ENCODE measurements at regions not wholly inside any gene's neighbourhood (a gene's known extent, or its start where the extent isn't known, plus 50 kb on each side); places are given as distances from the start of the nearest gene placed in this dataset.
A peak's percentile ranks its signal among the peaks of the same experiment; 100 is the strongest.

DNA sequence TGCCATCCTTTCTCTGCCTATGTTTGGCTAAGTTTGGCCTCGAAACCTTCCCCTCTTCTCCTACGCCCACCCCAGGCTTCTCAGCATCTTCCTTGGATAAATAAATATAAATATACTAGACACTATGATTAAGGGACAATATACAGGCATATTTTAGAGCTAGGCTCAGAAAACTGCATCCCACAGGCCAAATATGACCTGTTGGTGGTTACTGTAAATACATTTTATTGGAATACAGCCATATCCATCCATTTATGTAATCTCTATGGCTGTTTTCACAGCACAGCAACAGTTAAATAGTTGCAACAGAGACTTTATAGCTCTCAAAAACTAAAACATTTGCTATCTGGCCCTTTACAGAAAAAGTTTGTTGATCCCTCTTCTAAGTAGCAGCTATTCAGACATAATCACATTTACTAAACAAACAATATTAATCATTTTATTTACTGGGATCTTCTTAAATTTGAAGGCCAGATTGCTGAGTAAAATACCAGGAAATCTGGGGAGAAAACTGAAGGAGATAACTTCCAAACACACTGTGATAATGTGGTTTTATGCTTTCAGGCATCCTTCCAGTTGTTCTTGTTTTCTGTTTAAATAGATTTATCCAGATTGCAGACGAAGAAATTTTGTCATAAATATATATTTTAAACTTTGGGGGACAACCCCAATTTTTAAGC is 269.7 kb upstream of the THRB start:
- intact Hi-C loops (cut with micrococcal nuclease): no loop called here
- no peaks in the 10 kb centered on the region for H3K27me3 Mint-ChIP-seq
- CTCF ChIA-PET: interaction anchor here (1.0 kb wide), 1 partner anchor 274 kb away, joined by 3 read pairs; no protein-coding TSS in a partner anchor
- POLR2A ChIA-PET: no interaction called here
- no peak for DNase-seq
- H3K9me3 Mint-ChIP-seq: no peaks in the 10 kb centered on the region
- H3K4me3 Mint-ChIP-seq: no peak overlapping the region
- TF ChIP-seq, protein P1, sequence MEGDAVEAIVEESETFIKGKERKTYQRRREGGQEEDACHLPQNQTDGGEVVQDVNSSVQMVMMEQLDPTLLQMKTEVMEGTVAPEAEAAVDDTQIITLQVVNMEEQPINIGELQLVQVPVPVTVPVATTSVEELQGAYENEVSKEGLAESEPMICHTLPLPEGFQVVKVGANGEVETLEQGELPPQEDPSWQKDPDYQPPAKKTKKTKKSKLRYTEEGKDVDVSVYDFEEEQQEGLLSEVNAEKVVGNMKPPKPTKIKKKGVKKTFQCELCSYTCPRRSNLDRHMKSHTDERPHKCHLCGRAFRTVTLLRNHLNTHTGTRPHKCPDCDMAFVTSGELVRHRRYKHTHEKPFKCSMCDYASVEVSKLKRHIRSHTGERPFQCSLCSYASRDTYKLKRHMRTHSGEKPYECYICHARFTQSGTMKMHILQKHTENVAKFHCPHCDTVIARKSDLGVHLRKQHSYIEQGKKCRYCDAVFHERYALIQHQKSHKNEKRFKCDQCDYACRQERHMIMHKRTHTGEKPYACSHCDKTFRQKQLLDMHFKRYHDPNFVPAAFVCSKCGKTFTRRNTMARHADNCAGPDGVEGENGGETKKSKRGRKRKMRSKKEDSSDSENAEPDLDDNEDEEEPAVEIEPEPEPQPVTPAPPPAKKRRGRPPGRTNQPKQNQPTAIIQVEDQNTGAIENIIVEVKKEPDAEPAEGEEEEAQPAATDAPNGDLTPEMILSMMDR (IDR thresholded peaks at IDR 0.05): no peak
- no peak overlapping the region for H3K27ac Mint-ChIP-seq
- no peak for ATAC-seq
- H3K36me3 Mint-ChIP-seq (ENCODE audit: low read depth): no peaks in the 10 kb centered on the region
- no peaks in the 10 kb centered on the region for H3K4me1 Mint-ChIP-seq (ENCODE audit: low read depth)

DNA sequence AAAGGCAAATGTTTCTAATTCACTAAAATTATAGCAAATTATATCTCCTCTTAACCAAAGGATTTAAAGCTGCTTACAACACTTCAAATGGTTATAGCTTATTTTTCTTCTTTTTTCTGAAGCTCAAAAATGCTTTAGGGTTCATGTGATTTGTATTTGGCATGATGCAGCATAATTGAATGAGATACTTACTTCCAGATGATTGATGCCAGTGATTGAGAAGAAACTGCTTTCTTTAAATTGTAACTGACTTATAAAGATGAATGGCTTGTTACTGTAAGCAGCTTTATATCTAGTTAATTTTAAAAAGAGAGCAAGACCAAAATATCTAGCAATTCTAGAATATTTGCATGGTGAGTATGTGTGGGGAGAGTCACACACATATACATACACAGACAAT is 270.7 kb upstream of the THRB start:
- no peak for ATAC-seq
- POLR2A ChIA-PET: no interaction called here
- CTCF ChIA-PET: interaction anchor here (1.0 kb wide), 1 partner anchor 273 kb away, joined by 3 read pairs; no protein-coding TSS in a partner anchor

DNA sequence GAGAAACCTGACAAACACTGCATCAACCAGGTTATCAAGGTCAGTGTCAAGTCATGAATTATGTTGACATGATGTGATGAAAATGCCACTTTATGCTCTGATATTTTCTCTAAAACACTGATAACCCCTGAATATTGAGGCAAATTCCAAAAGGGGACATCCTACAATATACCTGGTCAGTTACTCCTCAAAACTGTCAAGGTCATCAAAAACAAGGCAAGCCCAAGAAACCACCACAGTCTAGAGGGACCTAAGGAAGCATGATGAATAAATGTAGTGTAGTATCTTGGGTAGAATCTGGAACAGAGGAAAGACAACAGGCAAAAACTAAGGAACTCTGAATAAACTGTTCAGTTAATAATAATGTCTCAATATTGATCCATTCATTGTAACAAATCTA is 275.3 kb upstream of the THRB start:
- ATAC-seq (no peak), DNase-seq (no peak)
- ChIA-PET CTCF (no interaction called here), POLR2A (no interaction called here)
- Mint-ChIP-seq H3K36me3 (ENCODE audit: low read depth) (no peaks in the 10 kb centered on the region), H3K27ac (no peak overlapping the region), H3K4me3 (no peak overlapping the region), H3K4me1 (ENCODE audit: low read depth) (no peaks in the 10 kb centered on the region), H3K27me3 (peaks cover 2% of the 10 kb centered on the region), H3K9me3 (peaks cover 7% of the 10 kb centered on the region)
- TF ChIP-seq, protein P1 (IDR thresholded peaks at IDR 0.05): no peak
- intact Hi-C loops (cut with micrococcal nuclease): no loop called here

More for the DNA sequence above, 270.7 kb upstream of the THRB start:
- H3K4me3 Mint-ChIP-seq: no peak overlapping the region
- TF ChIP-seq, protein P1 (IDR thresholded peaks at IDR 0.05): no peak
- H3K27me3 Mint-ChIP-seq: no peaks in the 10 kb centered on the region
- no peaks in the 10 kb centered on the region for H3K4me1 Mint-ChIP-seq (ENCODE audit: low read depth)
- intact Hi-C loops (cut with micrococcal nuclease): no loop called here
- no peak for DNase-seq
- H3K27ac Mint-ChIP-seq: no peak overlapping the region
- no peaks in the 10 kb centered on the region for H3K9me3 Mint-ChIP-seq
- H3K36me3 Mint-ChIP-seq (ENCODE audit: low read depth): no peaks in the 10 kb centered on the region

DNA sequence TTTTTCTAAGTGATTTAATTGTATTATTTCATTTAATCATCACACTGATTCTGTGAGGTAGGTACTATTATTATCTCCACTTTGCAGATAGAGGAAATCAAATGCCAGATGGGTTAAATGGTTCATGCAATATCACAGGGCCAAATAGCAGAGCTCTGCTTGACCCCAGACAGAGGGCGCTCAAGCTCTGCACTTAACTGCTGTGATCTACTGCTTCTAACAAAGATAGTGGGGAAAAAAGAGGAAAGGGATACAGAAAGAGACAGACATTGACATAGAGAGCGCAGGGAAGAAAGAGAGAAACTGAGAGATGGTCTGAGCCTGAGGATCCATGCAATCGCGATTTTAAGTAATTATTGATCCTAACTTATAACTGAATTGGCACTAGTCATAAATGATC is 279.1 kb upstream of the THRB start:
- H3K27me3 Mint-ChIP-seq: peaks cover 2% of the 10 kb centered on the region
- no peaks in the 10 kb centered on the region for H3K36me3 Mint-ChIP-seq (ENCODE audit: low read depth)
- intact Hi-C loops (cut with micrococcal nuclease): no loop called here
- no peak for ATAC-seq
- CTCF ChIA-PET: interaction anchor here (1.0 kb wide), 1 partner anchor 260 kb away, joined by 3 read pairs; no protein-coding TSS in a partner anchor
- no peak overlapping the region for H3K4me3 Mint-ChIP-seq
- peaks cover 7% of the 10 kb centered on the region for H3K9me3 Mint-ChIP-seq
- H3K4me1 Mint-ChIP-seq (ENCODE audit: low read depth): no peaks in the 10 kb centered on the region
- DNase-seq: peak; percentile 9
- POLR2A ChIA-PET: no interaction called here
- TF ChIP-seq, protein P1 (IDR thresholded peaks at IDR 0.05): peak; percentile 18
- no peak overlapping the region for H3K27ac Mint-ChIP-seq

DNA sequence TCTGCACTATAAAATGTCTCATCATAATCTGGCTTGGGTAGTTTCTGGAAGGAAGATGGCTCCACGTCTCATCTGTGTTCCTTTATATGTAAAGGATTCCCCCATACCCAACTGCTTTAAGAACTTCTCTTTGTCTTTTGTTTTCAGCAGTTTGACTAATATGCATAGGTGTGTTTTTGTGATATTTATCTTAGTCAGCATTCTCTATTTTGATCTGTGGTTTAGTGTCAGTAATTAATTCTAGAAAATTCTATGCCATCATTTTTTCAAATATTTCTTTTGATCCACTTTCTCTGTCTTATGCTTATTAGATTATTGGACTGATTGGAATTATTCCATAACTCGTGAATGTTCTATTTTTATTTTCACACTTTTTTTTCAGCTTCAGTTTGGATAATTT is 286.3 kb upstream of the THRB start:
- POLR2A ChIA-PET: no interaction called here
- TF ChIP-seq, protein P1 (IDR thresholded peaks at IDR 0.05): no peak
- H3K4me3 Mint-ChIP-seq: no peak overlapping the region
- H3K36me3 Mint-ChIP-seq (ENCODE audit: low read depth): no peaks in the 10 kb centered on the region
- DNase-seq (no peak), ATAC-seq (no peak)
- H3K4me1 Mint-ChIP-seq (ENCODE audit: low read depth): no peaks in the 10 kb centered on the region
- peaks cover 15% of the 10 kb centered on the region for H3K9me3 Mint-ChIP-seq
- CTCF ChIA-PET: no interaction called here
- intact Hi-C loops (cut with micrococcal nuclease): no loop called here
- H3K27me3 Mint-ChIP-seq: no peaks in the 10 kb centered on the region
- H3K27ac Mint-ChIP-seq: no peak overlapping the region

Data from activated CD8-positive, alpha-beta T cell treated with anti-CD3 and anti-CD28 coated beads for 36 hours (primary cell).